Activated CD8-positive, alpha-beta T cell treated with anti-CD3 and anti-CD28 coated beads for 36 hours (primary cell): ENCODE measurements at regions not wholly inside any gene's neighbourhood (a gene's known extent, or its start where the extent isn't known, plus 50 kb on each side); places are given as distances from the start of the nearest gene placed in this dataset.

Experiments
- ATAC-seq: fragments of 200-7000 bp; cut with Tn5 transposase; one replicate; pipeline ENCODE4 v1.10.0; 2021; ENCODE audit warnings: mild to moderate bottlenecking, moderate library complexity
- CTCF ChIA-PET: fragments of 350-600 bp; sonication (Branson Sonifier 250); formaldehyde crosslinking; loops from one replicate; lab custom pipeline; 2021; ENCODE audit warnings: antibody characterized with exemption; lab: Charles Lee
- POLR2A ChIA-PET: fragments of 350-600 bp; sonication (Branson Sonifier 250); formaldehyde crosslinking; loops from one replicate; lab custom pipeline; 2021; ENCODE audit warnings: antibody characterized with exemption; lab: Charles Lee
- DNase-seq: peaks from one replicate; pipeline ENCODE4 v3.0.0-alpha.2; 2020
- H3K27ac Mint-ChIP-seq: one replicate; pipeline ENCODE4 v1.8.0; 2021; ENCODE audit warnings: mild to moderate bottlenecking, mixed read lengths
- H3K27me3 Mint-ChIP-seq: one replicate; pipeline ENCODE4 v1.8.0; 2021; ENCODE audit warnings: mixed read lengths
- H3K36me3 Mint-ChIP-seq: one replicate; pipeline ENCODE4 v1.8.0; 2021; ENCODE audit warnings: low read depth, mixed read lengths
- H3K4me1 Mint-ChIP-seq: one replicate; pipeline ENCODE4 v1.8.0; 2021; ENCODE audit warnings: low read depth, mixed read lengths
- H3K4me3 Mint-ChIP-seq: one replicate; pipeline ENCODE4 v1.8.0; 2021; ENCODE audit warnings: mild to moderate bottlenecking, moderate library complexity, mixed read lengths
- H3K9me3 Mint-ChIP-seq: one replicate; pipeline ENCODE4 v1.8.0; 2021; ENCODE audit warnings: mixed read lengths
- CTCF ChIP-seq: fragments of 200-600 bp; IDR thresholded peaks from one replicate; pipeline ENCODE4 v1.8.0; 2022; ENCODE audit warnings: antibody characterized with exemption, mild to moderate bottlenecking
- intact Hi-C: fragments of 100-400 bp; cut with micrococcal nuclease; formaldehyde crosslinking; loops from one replicate; pipeline ENCODE4 v1.10.0; 2022

DNA sequence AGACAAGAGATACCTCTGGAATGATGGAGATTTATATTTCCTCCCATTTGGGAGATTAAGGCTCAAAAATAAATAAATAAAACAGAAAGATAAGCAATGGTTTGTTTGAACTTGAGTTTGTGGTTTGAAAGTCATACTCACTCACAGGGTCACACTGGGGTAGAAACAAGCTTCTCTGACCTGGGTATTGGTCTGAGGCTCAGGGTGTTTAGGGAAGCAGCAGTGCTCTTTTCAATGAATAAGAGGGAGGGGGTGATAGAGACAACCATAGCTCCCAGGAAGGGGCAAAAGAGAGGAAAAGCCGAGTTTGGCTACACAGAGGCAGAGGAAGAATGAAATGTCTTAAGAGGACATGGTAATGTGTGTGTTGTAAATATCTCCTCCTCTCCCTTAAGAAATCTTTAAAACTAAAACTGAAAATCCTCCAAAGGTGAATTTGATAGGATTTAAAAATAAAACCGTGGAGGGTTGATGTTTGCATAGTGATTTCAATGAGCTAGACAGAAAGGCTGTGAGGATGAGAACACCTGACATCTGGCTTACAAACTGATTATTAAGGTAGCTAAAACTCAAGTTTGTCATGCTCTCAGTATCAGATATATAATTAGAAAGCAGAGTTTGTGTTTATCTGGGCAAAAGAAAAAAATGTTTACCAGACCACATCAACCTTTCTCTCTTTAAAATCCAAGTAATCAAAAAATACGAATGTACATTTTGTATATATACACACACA, 159.9 kb upstream of the TMEFF2 start:
- Mint-ChIP-seq H3K4me1 (no peaks in the 10 kb centered on the region), H3K27ac (no peak overlapping the region), H3K9me3 (no peaks in the 10 kb centered on the region), H3K27me3 (no peaks in the 10 kb centered on the region), H3K36me3 (no peaks in the 10 kb centered on the region), H3K4me3 (no peak overlapping the region)
- ChIA-PET CTCF (no interaction called here), POLR2A (no interaction called here)
- ATAC-seq = no peak
- intact Hi-C loops = no loop called here
- TF ChIP-seq CTCF = no peak
- no peak for DNase-seq

- Mint-ChIP-seq H3K36me3 (no peaks in the 10 kb centered on the region), H3K9me3 (no peaks in the 10 kb centered on the region), H3K27me3 (no peaks in the 10 kb centered on the region), H3K4me1 (no peaks in the 10 kb centered on the region), H3K4me3 (no peak overlapping the region), H3K27ac (no peak overlapping the region)
- TF ChIP-seq CTCF = no peak
- intact Hi-C loops = no loop called here
- CTCF ChIA-PET = no interaction called here
- ATAC-seq (no peak), DNase-seq (no peak)
- POLR2A ChIA-PET = no interaction called here
These were observed 152.8 kb upstream of the TMEFF2 start for GRCh38 chr2:192347542-192347941.

GRCh38 chr2:192345287-192345686, 150.6 kb upstream of the TMEFF2 start:
- H3K4me1 Mint-ChIP-seq = no peaks in the 10 kb centered on the region
- H3K27me3 Mint-ChIP-seq = no peaks in the 10 kb centered on the region
- ATAC-seq (no peak), DNase-seq (no peak)
- no peak overlapping the region for H3K27ac Mint-ChIP-seq
- ChIA-PET CTCF (interaction anchor here (1.2 kb wide), 1 partner anchor 151 kb away, joined by 3 read pairs; the partner anchor contains the start of gene TMEFF2), POLR2A (no interaction called here)
- intact Hi-C loops = no loop called here
- no peak for TF ChIP-seq CTCF
- H3K4me3 Mint-ChIP-seq = no peak overlapping the region
- no peaks in the 10 kb centered on the region for H3K9me3 Mint-ChIP-seq
- no peaks in the 10 kb centered on the region for H3K36me3 Mint-ChIP-seq

- ATAC-seq = no peak
- intact Hi-C loops = no loop called here
- no peak for DNase-seq
- no peak overlapping the region for H3K4me3 Mint-ChIP-seq
- ChIA-PET POLR2A (no interaction called here), CTCF (interaction anchor here (1.4 kb wide), 1 partner anchor 20 kb away, joined by 3 read pairs; no protein-coding TSS in a partner anchor)
- no peak overlapping the region for H3K27ac Mint-ChIP-seq
- no peaks in the 10 kb centered on the region for H3K9me3 Mint-ChIP-seq
- H3K27me3 Mint-ChIP-seq = no peaks in the 10 kb centered on the region
- no peak for TF ChIP-seq CTCF
- no peaks in the 10 kb centered on the region for H3K4me1 Mint-ChIP-seq
- no peaks in the 10 kb centered on the region for H3K36me3 Mint-ChIP-seq
These were observed 138.9 kb upstream of the TMEFF2 start for GRCh38 chr2:192333642-192334041.

DNA sequence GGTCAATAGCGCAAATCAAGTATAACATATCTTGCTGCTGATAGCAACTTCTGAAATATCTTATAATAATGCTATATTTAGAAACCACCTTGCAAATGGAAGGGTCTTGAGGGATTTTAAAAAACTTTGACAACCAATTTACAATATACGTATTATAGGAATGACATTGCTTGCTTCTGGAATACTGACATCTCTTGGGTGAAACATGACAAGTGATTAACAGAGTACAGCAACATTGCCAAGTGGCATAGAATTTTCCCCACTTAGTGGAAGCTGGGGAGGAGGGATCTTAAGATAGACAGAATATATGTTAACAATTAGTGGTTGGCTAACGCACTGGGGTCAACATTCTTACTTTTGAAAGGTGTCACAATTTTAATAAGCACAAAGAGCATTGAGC, 133.6 kb upstream of the TMEFF2 start:
- Mint-ChIP-seq H3K27me3 (no peaks in the 10 kb centered on the region), H3K4me3 (no peak overlapping the region)
- POLR2A ChIA-PET = no interaction called here

More for the DNA sequence above, 133.6 kb upstream of the TMEFF2 start:
- Mint-ChIP-seq H3K36me3 (no peaks in the 10 kb centered on the region), H3K4me1 (no peaks in the 10 kb centered on the region), H3K27ac (no peak overlapping the region), H3K9me3 (no peaks in the 10 kb centered on the region)
- intact Hi-C loops = no loop called here
- ATAC-seq (no peak), DNase-seq (no peak)
- CTCF ChIA-PET = no interaction called here
- TF ChIP-seq CTCF = no peak
